Omental fat pad (tissue), 3 donors: ENCODE measurements at regions not wholly inside any gene's neighbourhood (a gene's known extent, or its start where the extent isn't known, plus 50 kb on each side); places are given as distances from the start of the nearest gene placed in this dataset.
A peak's percentile ranks its signal among the peaks of the same experiment; 100 is the strongest.

Experiments
- ATAC-seq: fragments of 150-250 bp; one replicate; pipeline ENCODE4 v1.9.1; 2016; ENCODE audit warnings: mild to moderate bottlenecking, moderate library complexity; ENCODE audit not compliant: low FRiP score
- DNase-seq: peaks from one replicate; pipeline ENCODE4 v3.0.0-alpha.2; 2019; ENCODE audit warnings: low spot score
- CTCF ChIP-seq, 3 donors: fragments of 450-650 bp; IDR thresholded peaks; one replicate each; pipeline ENCODE4 v1.5.1; 2016 to 2017; ENCODE audit warnings: antibody characterized with exemption in 3 of 3, mild to moderate bottlenecking in 3 of 3, moderate library complexity in 2 of 3

GRCh38 chr4:181020456-181020855 lies 1222.7 kb upstream of the TENM3 start:
- ATAC-seq (no peak), DNase-seq (no peak)
- no peak for TF ChIP-seq CTCF (IDR thresholded peaks at IDR 0.05)

GRCh38 chr4:181021213-181021612 lies 1222.0 kb upstream of the TENM3 start:
- TF ChIP-seq CTCF (IDR thresholded peaks at IDR 0.05), result no peak
- ATAC-seq (no peak), DNase-seq (no peak)

GRCh38 chr4:181030135-181030921 lies 1212.9 kb upstream of the TENM3 start:
- DNase-seq (peak; percentile 26), ATAC-seq (peak; percentile 67)

GRCh38 chr4:181030961-181031360 lies 1212.2 kb upstream of the TENM3 start:
- TF ChIP-seq CTCF (IDR thresholded peaks at IDR 0.05), result no peak
- DNase-seq (no peak), ATAC-seq (peak; percentile 79)

- no peak for TF ChIP-seq CTCF (IDR thresholded peaks at IDR 0.05)
- ATAC-seq (no peak), DNase-seq (no peak)
Measured at GRCh38 chr4:181043486-181043885, 1199.7 kb upstream of the TENM3 start.

DNA sequence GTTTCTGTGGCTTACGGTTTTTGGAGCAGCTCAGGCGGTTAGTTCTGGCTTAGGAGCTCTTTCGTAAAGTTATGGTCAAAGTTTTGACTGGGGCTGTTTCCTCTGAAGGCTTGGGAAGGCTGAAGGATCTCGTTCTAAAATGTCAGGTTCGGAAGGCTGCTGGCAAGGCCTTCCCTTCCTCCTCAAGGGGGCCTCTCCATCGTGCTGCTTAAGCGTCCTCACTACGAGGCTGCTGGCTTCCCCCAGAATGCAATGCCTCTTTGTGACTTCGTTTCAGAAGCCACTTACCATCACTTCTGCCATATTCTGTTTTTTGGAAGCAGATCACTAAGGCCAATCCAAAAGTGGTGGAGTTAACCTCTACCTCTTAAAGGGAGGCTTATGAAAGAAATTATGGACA lies 1196.4 kb upstream of the TENM3 start:
- DNase-seq (no peak), ATAC-seq (no peak)
- no peak for TF ChIP-seq CTCF (IDR thresholded peaks at IDR 0.05)

DNA sequence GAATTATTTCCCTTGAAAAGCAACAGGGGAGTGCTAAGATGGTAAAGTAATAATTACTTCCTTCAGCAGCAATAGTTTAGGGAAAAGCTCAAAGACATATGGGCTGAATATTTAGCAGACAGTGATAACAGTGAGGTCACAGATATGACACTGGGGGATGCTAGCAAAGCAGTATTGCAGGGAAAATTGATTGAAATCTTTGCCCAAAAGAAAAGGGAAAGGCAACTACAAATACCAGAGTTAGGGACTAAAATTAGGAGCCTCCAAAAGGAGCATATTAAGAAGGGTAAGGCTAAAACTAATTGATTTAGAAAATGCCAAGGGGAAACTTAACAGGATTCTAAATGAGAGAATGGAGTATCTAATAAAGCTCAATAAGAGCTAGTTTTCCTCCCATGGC lies 1191.3 kb upstream of the TENM3 start:
- no peak for ATAC-seq
- no peak for TF ChIP-seq CTCF (IDR thresholded peaks at IDR 0.05)
- no peak for DNase-seq
